AG09309 (cell line): ENCODE measurements at regions not wholly inside any gene's neighbourhood (a gene's known extent, or its start where the extent isn't known, plus 50 kb on each side); places are given as distances from the start of the nearest gene placed in this dataset.

ENCODE experiments used
- DNase-seq: peaks from one replicate; pipeline ENCODE4 v3.0.0-alpha.2; 2010; ENCODE audit warnings: low read depth
- H3K4me3 ChIP-seq: 2 replicates; pipeline ENCODE4 v1.5.1; 2011; ENCODE audit warnings: mild to moderate bottlenecking, low read depth, low read length, moderate library complexity; ENCODE audit not compliant: control insufficient read depth
- TF ChIP-seq, protein P1 (sequence below): IDR thresholded peaks from 2 replicates; pipeline ENCODE4 v1.5.1; 2011; ENCODE audit warnings: mild to moderate bottlenecking, low read depth, low read length, inconsistent platforms; ENCODE audit not compliant: insufficient read depth, control insufficient read depth; ENCODE audit errors: missing control alignments

DNA sequence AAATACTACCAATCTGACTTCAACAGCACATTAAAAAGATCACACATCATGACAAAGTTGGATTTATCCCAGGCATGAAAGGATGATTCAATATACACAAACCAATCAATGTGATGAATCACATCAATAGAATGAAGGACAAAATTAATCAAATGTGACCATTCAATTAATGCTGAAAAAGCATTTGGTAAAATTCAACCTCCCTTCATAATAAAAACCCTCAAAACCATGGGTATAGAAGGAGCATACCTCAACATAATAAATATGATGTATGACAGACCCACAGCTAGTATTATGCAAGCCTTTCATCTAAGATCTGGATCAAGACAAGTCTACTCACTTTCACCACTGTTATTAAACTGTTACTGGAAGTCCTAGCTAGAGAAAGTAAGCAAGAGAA lies 921.7 kb upstream of the RAG2 start:
- TF ChIP-seq, protein P1, sequence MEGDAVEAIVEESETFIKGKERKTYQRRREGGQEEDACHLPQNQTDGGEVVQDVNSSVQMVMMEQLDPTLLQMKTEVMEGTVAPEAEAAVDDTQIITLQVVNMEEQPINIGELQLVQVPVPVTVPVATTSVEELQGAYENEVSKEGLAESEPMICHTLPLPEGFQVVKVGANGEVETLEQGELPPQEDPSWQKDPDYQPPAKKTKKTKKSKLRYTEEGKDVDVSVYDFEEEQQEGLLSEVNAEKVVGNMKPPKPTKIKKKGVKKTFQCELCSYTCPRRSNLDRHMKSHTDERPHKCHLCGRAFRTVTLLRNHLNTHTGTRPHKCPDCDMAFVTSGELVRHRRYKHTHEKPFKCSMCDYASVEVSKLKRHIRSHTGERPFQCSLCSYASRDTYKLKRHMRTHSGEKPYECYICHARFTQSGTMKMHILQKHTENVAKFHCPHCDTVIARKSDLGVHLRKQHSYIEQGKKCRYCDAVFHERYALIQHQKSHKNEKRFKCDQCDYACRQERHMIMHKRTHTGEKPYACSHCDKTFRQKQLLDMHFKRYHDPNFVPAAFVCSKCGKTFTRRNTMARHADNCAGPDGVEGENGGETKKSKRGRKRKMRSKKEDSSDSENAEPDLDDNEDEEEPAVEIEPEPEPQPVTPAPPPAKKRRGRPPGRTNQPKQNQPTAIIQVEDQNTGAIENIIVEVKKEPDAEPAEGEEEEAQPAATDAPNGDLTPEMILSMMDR: no peak
- no peak for DNase-seq
- H3K4me3 ChIP-seq: no peak overlapping the region

DNA sequence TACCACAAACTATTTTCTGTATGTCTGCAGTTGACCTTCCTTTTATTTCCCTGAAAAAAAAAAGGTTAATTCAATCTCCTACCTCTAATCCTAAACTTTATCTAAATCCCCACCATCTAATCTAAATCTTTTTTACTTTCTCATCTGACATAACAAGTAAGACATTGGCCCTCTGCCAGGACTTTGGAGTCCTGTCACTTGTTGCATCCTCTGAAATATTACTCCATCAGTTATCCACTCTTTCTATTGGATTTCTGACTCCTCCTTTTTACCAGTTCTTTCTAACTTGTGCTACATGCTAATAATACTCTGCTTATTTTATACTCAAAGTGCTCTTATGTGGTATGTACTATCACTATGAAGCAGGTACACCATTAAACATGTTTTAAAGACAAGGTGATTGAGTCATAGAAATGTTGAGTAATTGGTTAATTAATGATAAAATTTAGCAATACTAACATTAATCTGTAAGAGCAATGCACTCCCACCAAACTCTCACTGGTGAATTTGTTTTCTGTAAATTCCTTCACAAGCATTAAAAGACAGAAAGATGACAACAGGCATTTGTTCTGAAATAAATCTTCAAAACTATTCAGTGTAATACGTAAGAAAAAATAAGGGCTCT lies 914.2 kb upstream of the RAG2 start:
- no peak overlapping the region for H3K4me3 ChIP-seq
- no peak for DNase-seq
- TF ChIP-seq, protein P1: no peak

DNA sequence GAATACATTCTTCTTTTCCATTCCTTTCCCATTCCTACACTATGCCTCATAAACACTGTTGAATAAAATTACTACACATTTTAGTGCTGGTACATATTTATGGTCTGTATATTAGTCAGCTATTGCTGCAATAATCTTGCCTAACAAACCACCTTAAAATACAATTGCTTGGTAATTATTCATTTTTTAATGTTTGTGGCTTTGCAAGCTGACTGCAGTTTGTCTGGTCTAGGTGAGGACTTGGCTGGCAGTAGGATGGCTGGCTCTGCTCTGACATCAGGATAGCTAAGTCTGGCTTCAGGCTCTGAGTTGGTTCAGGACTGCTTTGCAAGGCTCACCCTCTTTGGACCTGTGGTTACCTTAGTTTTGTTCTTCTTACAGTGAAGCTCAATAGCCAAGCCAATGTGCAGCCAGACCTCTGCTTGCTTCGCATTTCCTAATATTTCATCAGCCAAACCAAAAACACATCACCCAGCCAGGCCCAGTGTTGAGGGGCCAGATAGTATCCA lies 913.4 kb upstream of the RAG2 start:
- H3K4me3 ChIP-seq: no peak overlapping the region
- no peak for DNase-seq

DNA sequence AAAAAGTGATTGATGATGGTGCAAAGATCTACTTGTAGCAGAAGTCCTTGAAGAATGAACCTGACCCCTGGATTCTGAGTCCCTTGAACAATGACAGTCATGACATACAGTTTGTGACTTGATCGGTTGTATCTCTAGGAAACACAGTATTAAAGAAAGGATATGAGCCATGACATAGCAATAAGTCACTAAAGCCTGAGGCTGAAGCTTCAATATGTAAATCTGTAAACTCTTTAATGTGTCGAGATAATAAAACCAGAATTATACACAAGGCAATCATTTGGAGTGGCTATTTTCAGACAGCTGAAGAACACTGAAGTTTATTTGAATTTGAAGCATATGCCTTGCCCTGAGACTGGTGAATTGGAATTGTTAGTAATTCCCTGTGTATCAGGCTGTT lies 911.5 kb upstream of the RAG2 start:
- TF ChIP-seq, protein P1: no peak
- DNase-seq: no peak
- H3K4me3 ChIP-seq: no peak overlapping the region

More for the DNA sequence above, 913.4 kb upstream of the RAG2 start:
- TF ChIP-seq, protein P1: no peak

DNA sequence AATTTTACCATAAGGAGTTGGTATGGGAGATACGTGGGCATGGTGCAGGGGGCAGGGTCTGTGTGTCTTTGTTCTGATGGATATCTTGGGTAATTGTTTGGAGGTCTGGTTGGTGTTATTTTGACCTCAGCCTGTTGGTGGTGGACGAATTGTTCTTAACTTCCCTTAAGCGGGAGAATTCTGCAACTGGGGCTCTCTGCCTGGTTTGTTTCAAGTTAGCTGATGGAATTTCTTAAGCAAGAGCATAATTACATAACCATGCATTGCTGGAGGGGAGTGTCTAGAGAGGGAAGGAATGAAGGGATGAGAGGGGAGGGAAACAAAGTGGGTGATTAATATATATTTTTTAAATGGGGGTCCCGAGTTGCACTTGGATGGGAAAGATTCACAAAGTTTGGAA lies 908.5 kb upstream of the RAG2 start:
- TF ChIP-seq, protein P1: no peak
- DNase-seq: no peak
- H3K4me3 ChIP-seq: no peak overlapping the region

DNA sequence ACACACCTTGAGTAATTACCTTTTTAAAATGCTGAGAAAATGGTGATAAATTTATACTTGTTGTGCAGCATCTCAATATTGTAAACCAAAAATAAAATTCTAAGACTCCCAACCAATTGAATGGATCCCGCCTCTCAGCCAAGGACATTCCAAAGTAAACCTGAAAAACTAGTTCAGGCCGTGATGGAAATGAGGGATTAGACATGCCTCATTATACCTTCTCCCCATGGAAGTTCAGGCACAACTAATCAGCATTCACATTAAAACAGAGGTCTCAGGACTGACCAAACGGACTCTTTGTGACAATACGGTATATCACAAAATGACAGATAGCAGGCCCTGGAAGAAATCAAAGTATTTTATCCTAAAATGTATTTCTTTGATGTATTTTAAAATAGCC lies 907.4 kb upstream of the RAG2 start:
- TF ChIP-seq, protein P1: no peak
- DNase-seq: no peak
- no peak overlapping the region for H3K4me3 ChIP-seq
